Right cardiac atrium (tissue), 5 donors: ENCODE measurements at regions not wholly inside any gene's neighbourhood (a gene's known extent, or its start where the extent isn't known, plus 50 kb on each side); places are given as distances from the start of the nearest gene placed in this dataset.
"Not testable (repeated sequence)": the region's sequence is repeated elsewhere in the genome, so short reads cannot be mapped to it uniquely, and the experiment has no call there.

ENCODE experiments used
- ATAC-seq, 2 donors: fragments of 200-7000 bp; cut with Tn5 transposase; one replicate each; pipeline versions ENCODE4 v1.8.0 to v1.9.1; 2020; ENCODE audit warnings: moderate library complexity in 2 of 2, mild to moderate bottlenecking in 1 of 2
- DNase-seq, 3 donors: peaks; one replicate each; pipeline ENCODE4 v3.0.0-alpha.2; 2020
- H3K27ac ChIP-seq: one replicate; pipeline ENCODE4 v1.5.1; 2013; ENCODE audit warnings: mild to moderate bottlenecking, low read length, control low read depth, moderate library complexity
- H3K27me3 ChIP-seq: one replicate; pipeline ENCODE4 v1.6.1; 2013; ENCODE audit not compliant: control insufficient read depth, insufficient read depth
- H3K4me1 ChIP-seq: one replicate; pipeline ENCODE4 v1.6.1; 2013; ENCODE audit warnings: low read length; ENCODE audit not compliant: control insufficient read depth, insufficient read depth
- H3K4me3 ChIP-seq: one replicate; pipeline ENCODE4 v1.5.1; 2013; ENCODE audit warnings: low read length, control low read depth
- H3K9me3 ChIP-seq: one replicate; pipeline ENCODE4 v1.6.1; 2013; ENCODE audit warnings: low read length; ENCODE audit not compliant: control insufficient read depth
- WGBS: extraction: QIAGEN DNeasy Blood & Tissue Kit; methylation state at CpG from one replicate; pipeline ENCODE4 v1.1.7; 2013; 5-methylcytosine and 5-hydroxymethylcytosine counted together
- intact Hi-C, 4 donors: fragments of 100-400 bp; cut with DNase I; formaldehyde crosslinking; loops; one replicate each; pipeline versions ENCODE4 v1.11.0 to v1.14.0; 2022 to 2023
- donor health status: healthy with polysubstance abuse.
- donor health status: DM: no; HTN: yes; CAD: no.
- donor health status: DM: no; HTN: no; CAD: no.
- donor health status: DM: no; HTN: yes; CAD: no; lungs with severe emphysema.
- donor health status: DM: yes; HTN: yes; CAD: no.

- H3K4me3 ChIP-seq, H3K27ac ChIP-seq, H3K9me3 ChIP-seq, H3K4me1 ChIP-seq, ATAC-seq, intact Hi-C loops, DNase-seq, H3K27me3 ChIP-seq: not testable (repeated sequence)
- 92% methylated on average over 5 of the region's 5 CpGs for WGBS
These were observed 61.1 kb upstream of the TRIM77 start for GRCh38 chr11:89648996-89649395.

DNA sequence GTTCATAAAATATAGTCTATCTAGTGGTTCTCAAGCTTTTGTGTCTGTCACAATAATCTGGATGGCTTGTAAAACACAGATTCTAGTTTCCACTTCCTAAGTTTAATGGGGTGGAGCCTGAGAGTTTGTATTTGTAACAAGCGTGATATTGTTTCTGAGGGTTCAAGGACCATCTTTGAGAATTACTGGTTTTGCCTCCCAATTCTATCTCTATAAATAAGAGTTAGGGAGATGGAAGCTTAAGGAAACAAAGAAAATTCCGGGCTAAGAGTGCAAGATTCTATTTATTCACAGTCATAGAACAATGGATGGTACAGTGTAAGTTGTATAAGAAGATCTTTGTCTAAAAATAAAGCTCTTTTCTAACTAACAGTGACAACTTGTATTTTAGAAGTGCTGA is 55.4 kb upstream of the TRIM77 start:
- intact Hi-C loops, H3K4me1 ChIP-seq, DNase-seq, H3K9me3 ChIP-seq, H3K27ac ChIP-seq, H3K4me3 ChIP-seq, H3K27me3 ChIP-seq, ATAC-seq: not testable (repeated sequence)
- 61% methylated on average over 2 of the region's 2 CpGs for WGBS

DNA sequence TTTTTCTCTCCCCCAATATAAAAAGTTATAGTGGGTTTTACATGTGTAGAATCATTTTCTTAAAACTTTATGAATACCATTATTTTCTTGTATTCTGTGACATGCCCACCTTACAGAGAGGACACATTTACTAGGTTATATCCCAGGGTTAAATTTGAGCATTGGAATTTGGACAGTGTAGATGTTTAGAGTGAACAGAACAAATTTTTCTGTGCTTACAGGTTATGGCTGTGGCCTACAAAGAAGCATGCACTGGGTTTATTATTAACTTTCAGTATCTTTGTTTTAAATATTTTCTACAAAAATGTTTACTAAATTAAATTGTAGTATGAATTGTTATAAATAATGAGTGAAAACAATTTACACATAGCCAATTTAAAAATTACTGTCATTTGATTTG is 51.3 kb upstream of the TRIM77 start:
- H3K4me3 ChIP-seq, H3K27me3 ChIP-seq, intact Hi-C loops, ATAC-seq, H3K27ac ChIP-seq, H3K4me1 ChIP-seq, DNase-seq, H3K9me3 ChIP-seq: not testable (repeated sequence)

GRCh38 chr11:89659414-89659813 is 50.7 kb upstream of the TRIM77 start:
- ATAC-seq, H3K27me3 ChIP-seq, H3K27ac ChIP-seq, intact Hi-C loops, H3K4me1 ChIP-seq, DNase-seq, H3K9me3 ChIP-seq, H3K4me3 ChIP-seq: not testable (repeated sequence)
- 71% methylated on average over 2 of the region's 2 CpGs for WGBS

DNA sequence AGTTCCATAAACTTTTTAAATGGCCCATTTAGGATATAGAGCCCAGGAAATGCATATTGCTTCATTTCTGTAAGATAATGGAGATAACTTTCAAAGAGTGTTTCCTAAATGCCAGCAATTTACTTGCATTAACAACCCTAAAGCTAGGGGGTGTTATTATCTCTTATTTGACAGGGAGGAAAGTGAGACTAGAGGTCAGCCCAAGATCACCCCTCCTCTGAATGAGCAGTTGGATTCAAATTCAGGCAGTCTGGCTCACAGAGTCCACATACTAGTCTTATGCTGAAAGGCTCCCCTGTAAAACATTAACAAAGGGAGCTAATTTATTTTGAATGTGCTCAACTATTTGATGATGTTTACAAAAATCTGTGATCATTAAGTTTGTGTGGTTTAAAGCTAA is 49.9 kb upstream of the TRIM77 start:
- no peaks in the 10 kb centered on the region for H3K27me3 ChIP-seq
- H3K4me1 ChIP-seq, result no peaks in the 10 kb centered on the region
- intact Hi-C loops, result no loop called here
- H3K9me3 ChIP-seq, result no peaks in the 10 kb centered on the region
- ATAC-seq (no peak), DNase-seq (no peak)
- H3K4me3 ChIP-seq, result no peak overlapping the region
- no peak overlapping the region for H3K27ac ChIP-seq
